ENCODE measurements at regions not wholly inside any gene's neighbourhood (a gene's known extent, or its start where the extent isn't known, plus 50 kb on each side); places are given as distances from the start of the nearest gene placed in this dataset.

- no peak for DNase-seq (ENCODE audit: low read depth)
Observed at GRCh38 chr18:4854671-4855070, 342.4 kb downstream of the AKAIN1 start.

DNA sequence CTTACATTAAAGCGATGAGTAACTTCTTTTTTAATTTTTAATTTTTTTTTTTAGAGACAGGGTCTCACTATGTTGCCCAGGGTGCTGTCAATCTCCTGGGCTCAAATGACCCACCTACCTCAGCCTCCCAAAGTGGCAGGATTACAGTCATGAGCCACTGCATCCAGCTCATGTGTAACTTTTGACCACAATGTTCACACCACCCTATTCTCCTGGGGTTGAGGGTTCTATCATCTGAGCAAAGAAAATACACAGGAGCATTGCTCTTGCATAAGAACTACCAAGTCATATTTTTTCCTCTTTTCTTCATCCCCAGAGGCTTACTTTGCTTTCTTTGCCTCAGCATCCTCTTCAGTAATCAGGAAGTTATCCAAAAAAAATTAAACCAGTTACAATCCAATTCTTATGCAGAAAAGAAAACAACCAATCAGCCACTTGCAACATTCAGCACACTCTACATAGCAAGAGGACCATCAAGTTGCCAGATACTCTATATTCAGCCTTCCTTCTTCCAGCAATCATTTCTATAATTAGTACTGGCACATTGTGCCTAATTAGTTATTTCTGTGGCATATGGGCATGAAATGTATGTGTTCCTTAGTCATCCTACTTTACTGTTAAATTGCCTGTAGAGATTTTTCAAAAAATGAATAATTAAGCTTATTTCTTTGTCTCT lies 345.6 kb downstream of the AKAIN1 start:
- DNase-seq (ENCODE audit: low read depth), result no peak

- DNase-seq (ENCODE audit: low read depth), result no peak
Observed at GRCh38 chr18:4847056-4847455, 350.0 kb downstream of the AKAIN1 start.

DNA sequence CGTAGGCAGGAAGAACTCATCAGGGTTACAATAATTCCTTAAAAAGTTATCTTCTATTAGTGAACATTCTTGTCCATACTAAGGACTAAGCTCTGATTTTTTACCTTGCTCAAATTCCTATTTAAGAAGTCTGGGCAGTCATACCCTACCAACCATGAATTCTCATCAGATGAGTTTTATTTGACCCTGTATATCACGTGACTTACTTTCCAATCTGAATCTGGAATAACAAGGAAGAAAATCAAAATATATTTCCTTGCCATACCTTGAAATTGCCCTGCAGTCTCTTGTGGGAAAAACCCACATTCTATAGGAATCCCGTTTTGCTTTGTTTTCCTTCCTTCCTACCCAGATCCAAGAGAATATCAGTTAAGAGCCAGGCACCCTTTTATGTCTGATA lies 352.7 kb downstream of the AKAIN1 start:
- no peak for DNase-seq (ENCODE audit: low read depth)

DNA sequence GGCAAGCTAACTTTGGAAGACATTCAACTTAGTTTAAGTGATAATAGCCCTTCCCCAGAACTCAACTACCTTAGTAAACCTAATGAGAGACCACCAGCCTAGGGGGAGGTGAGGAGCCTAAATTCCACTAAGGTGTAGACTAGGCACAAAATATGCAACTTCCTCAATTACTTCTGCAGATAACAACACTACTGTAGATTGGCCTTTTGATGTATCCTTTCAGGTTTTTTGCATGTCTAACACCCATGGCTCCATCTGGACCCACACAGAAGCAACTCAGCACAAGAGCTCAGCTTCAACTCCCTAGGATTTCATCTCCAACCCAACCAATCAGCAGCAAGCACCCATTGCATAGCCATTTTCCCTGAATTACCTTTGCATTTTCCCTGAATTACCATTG lies 353.3 kb downstream of the AKAIN1 start:
- no peak for DNase-seq (ENCODE audit: low read depth)

- no peak for DNase-seq (ENCODE audit: low read depth)
Observed at GRCh38 chr18:4842751-4843150, 354.3 kb downstream of the AKAIN1 start.

GRCh38 chr18:4842287-4842686 lies 354.8 kb downstream of the AKAIN1 start:
- DNase-seq (ENCODE audit: low read depth), result no peak

GRCh38 chr18:4839639-4840038 lies 357.4 kb downstream of the AKAIN1 start:
- no peak for DNase-seq (ENCODE audit: low read depth)

- DNase-seq (ENCODE audit: low read depth), result no peak
Observed at GRCh38 chr18:4836141-4836540, 360.9 kb downstream of the AKAIN1 start.

GRCh38 chr18:4831791-4832375 lies 365.2 kb downstream of the AKAIN1 start:
- DNase-seq (ENCODE audit: low read depth), result no peak

DNA sequence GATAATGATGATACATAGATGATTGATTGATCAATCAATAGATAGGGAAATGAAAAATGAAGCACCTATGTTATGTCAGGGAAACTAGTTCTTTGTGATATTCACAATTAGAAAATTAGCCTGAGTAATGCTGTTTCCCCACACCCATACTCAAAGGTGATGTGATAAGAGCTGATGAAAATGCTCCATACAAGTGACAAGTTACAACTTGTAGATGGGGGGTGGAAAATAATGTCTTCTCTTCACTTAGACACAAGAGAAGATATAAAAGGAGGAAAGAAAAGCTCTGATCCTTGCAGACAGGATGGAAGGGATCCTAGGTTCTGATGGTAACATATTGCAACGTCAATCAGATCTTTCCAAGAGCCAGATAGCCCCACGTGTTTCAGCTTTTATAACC lies 365.9 kb downstream of the AKAIN1 start:
- no peak for DNase-seq (ENCODE audit: low read depth)

- DNase-seq (ENCODE audit: low read depth), result no peak
Observed at GRCh38 chr18:4823091-4823490, 368.0 kb upstream of the DLGAP1 start.

GRCh38 chr18:4821801-4822200 lies 366.7 kb upstream of the DLGAP1 start:
- DNase-seq (ENCODE audit: low read depth), result no peak

- DNase-seq (ENCODE audit: low read depth), result no peak
Observed at GRCh38 chr18:4817665-4818064, 362.6 kb upstream of the DLGAP1 start.

GRCh38 chr18:4813708-4814107 lies 358.6 kb upstream of the DLGAP1 start:
- DNase-seq (ENCODE audit: low read depth), result no peak

DNA sequence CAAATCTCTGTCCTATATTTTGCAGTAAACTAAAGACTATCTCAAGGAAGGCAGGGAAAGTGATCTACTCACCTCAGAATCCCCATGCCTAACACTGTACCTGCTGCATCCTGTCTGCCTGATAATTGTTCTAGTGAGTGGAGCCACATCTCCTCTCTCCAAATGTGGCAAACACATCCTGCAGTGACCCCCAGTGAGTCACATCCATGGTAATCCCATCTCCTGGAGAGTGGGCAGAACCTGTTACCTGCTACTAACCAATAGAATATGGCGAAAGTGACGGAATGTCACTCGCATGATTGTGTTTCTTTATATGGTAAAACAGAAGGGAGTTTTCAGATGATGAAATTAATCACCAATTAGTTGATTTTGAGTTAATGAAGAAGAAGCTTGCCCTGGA lies 353.8 kb upstream of the DLGAP1 start:
- DNase-seq (ENCODE audit: low read depth), result no peak

GRCh38 chr18:4807604-4808293 lies 352.6 kb upstream of the DLGAP1 start:
- no peak for DNase-seq (ENCODE audit: low read depth)

- no peak for DNase-seq (ENCODE audit: low read depth)
Observed at GRCh38 chr18:4806331-4806730, 351.2 kb upstream of the DLGAP1 start.

DNA sequence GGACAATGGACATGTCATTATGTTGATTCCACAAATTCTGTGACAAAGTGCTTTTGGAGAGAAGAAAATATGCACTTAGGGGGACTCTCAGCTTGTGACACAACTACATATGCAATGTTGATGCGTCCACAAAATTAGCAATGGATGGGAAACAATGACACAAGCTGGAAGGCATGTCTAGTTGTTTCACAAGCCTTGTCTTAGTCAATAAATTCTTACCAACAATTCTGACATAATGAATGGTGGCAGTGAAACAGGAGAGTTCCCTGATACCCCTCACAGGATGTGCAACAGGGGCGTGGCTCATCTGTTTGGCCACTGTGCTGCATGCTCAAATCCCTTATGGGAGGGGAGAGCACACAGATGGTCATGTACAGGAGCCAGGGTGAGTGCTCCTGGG lies 347.2 kb upstream of the DLGAP1 start:
- no peak for DNase-seq (ENCODE audit: low read depth)

- DNase-seq (ENCODE audit: low read depth), result no peak
Observed at GRCh38 chr18:4801151-4801550, 346.0 kb upstream of the DLGAP1 start.

GRCh38 chr18:4797002-4797685 lies 342.0 kb upstream of the DLGAP1 start:
- DNase-seq (ENCODE audit: low read depth), result no peak

- no peak for DNase-seq (ENCODE audit: low read depth)
Observed at GRCh38 chr18:4789506-4789905, 334.4 kb upstream of the DLGAP1 start.

GRCh38 chr18:4781873-4782272 lies 326.8 kb upstream of the DLGAP1 start:
- no peak for DNase-seq (ENCODE audit: low read depth)
